ENCODE measurements at regions not wholly inside any gene's neighbourhood (a gene's known extent, or its start where the extent isn't known, plus 50 kb on each side); places are given as distances from the start of the nearest gene placed in this dataset.
A peak's percentile ranks its signal among the peaks of the same experiment; 100 is the strongest.

- TF ChIP-seq NUFIP1 (IDR thresholded peaks at IDR 0.05; ENCODE audit: partially characterized antibody) = no peak
- TF ChIP-seq NR1H2 (CRISPR knock-in tag; IDR thresholded peaks at IDR 0.05) = 0 out of 2 replicates have a peak, but pooled peaks have one; percentile 64
- TF ChIP-seq HMGXB4 (CRISPR knock-in tag; IDR thresholded peaks at IDR 0.05) = no peak
- TF ChIP-seq POLR2G (IDR thresholded peaks at IDR 0.05; ENCODE audit: low read depth, low read length) = peak; percentile 78
- TF ChIP-seq POLR2A (conservative IDR thresholded peaks at IDR 0.05) = peak; percentile 44
- TF ChIP-seq CREB1 (IDR thresholded peaks at IDR 0.05) = no peak
- peak; percentile 0; the same call in 1 of the 2 replicates for TF ChIP-seq CREB1 (CRISPR knock-in tag; IDR thresholded peaks at IDR 0.05)
Measured at GRCh38 chr17:27083408-27084185, 210.3 kb upstream of the WSB1 start (continued).

DNA sequence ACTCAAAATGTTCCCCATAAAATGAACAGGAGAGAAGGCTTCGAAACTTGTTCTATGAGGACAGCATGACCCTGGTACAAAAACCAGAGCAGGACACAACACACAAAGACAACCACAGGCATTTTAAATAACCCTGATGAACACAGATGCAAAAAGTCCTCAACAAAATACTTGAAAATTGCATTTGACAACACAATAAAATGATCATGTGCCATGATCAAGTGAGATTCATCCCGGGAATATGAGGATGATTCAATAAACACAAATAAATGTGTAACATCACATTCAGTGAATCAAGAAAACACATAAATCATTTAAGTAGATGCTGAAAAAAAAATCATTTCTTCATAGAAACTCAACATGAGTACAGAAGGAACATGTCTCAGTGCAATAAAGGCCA, 208.4 kb upstream of the WSB1 start:
- Histone ChIP-seq H3K79me2 (ENCODE audit: control insufficient read depth, insufficient read depth, low read length) (peaks cover 94% of the 10 kb centered on the region), H3K4me3 (peak overlapping the region; percentile 83; the same call in 1 of the 2 replicates), H3K4me1 (replicated peaks in 1 of 2; ENCODE audit: control insufficient read depth in 2 of 2, insufficient read depth in 2 of 2, low read length in 2 of 2) (peaks cover 0 to 8% of the 10 kb centered on the region in 2 experiments; a peak in 4 of 5 replicates), H3K36me3 (ENCODE audit: control insufficient read depth, insufficient read depth, low read length) (peaks cover 42% of the 10 kb centered on the region; the same call in 2 of the 3 replicates), H3K9me3 (replicated peaks; ENCODE audit: control insufficient read depth, insufficient read depth, low read depth, low read length) (no peaks in the 10 kb centered on the region), H2AFZ (ENCODE audit: low read depth, low read length) (no peak overlapping the region), H3K27ac (ENCODE audit: extremely low read depth, low read depth, low read length) (no peak overlapping the region), H3K4me2 (ENCODE audit: insufficient read depth, low read length) (peak overlapping the region; percentile 45), H3K9me1 (ENCODE audit: control insufficient read depth, insufficient read depth, low read length) (peaks cover 3% of the 10 kb centered on the region), H3K27me3 (ENCODE audit: control insufficient read depth in 2 of 2, insufficient read depth in 2 of 2, low read length in 2 of 2) (no peaks in the 10 kb centered on the region), H4K20me1 (replicated peaks; ENCODE audit: control insufficient read depth, insufficient read depth, low read length) (peaks cover 28% of the 10 kb centered on the region), H3K9ac (ENCODE audit: insufficient read depth in 1 of 2, low read depth in 2 of 2, low read length in 2 of 2) (peak overlapping the region in 1 of 2 experiments; percentile 11; a peak in 2 of 4 replicates)
- FAIRE-seq (no peak), ATAC-seq (no peak), DNase-seq (ENCODE audit: extremely low read depth in 1 of 4, low spot score in 3 of 4) (no peak)
- POLR2A ChIA-PET = interaction anchor here (1.0 to 1.8 kb wide), 3 partner anchors 10 to 14 kb away, joined by 3 to 8 read pairs (median 4); no protein-coding TSS in a partner anchor
- CTCF ChIA-PET (ENCODE audit: low intra/inter-chr PET ratio) = no interaction called here
- BruUV-seq (replicated peaks) = no TSS peak
- in situ Hi-C loops (cut with MboI) = no loop called here
- intact Hi-C loops (cut with micrococcal nuclease) = loop anchor here (10.0 kb wide), 5 partner anchors 49 to 489 kb away; partner anchors contain the start of gene WSB1
- WGBS (ENCODE audit: insufficient coverage, low coverage, missing lambda C conversion rate) = 38% methylated on average over 2 of the region's 2 CpGs
- TF ChIP-seq MEIS2 (IDR thresholded peaks at IDR 0.05; ENCODE audit: partially characterized antibody) = peak; percentile 10
- TF ChIP-seq RBFOX2 (IDR thresholded peaks at IDR 0.05; ENCODE audit: low read depth, low read length) = peak; percentile 37; the same call in 1 of the 2 replicates
- no peak for TF ChIP-seq RBM39 (optimal IDR thresholded peaks at IDR 0.05; ENCODE audit: low read depth, low read length)
- no peak for TF ChIP-seq BCL6 (CRISPR knock-in tag; IDR thresholded peaks at IDR 0.05)
- TF ChIP-seq STAG1 (CRISPR knock-in tag; IDR thresholded peaks at IDR 0.05; ENCODE audit: borderline replicate concordance) = no peak
- no peak for TF ChIP-seq ZNF75A (CRISPR knock-in tag; IDR thresholded peaks at IDR 0.05)
- TF ChIP-seq, protein P1, sequence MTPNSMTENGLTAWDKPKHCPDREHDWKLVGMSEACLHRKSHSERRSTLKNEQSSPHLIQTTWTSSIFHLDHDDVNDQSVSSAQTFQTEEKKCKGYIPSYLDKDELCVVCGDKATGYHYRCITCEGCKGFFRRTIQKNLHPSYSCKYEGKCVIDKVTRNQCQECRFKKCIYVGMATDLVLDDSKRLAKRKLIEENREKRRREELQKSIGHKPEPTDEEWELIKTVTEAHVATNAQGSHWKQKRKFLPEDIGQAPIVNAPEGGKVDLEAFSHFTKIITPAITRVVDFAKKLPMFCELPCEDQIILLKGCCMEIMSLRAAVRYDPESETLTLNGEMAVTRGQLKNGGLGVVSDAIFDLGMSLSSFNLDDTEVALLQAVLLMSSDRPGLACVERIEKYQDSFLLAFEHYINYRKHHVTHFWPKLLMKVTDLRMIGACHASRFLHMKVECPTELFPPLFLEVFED (CRISPR knock-in tag; conservative IDR thresholded peaks at IDR 0.05) = no peak
- TF ChIP-seq, protein P2, sequence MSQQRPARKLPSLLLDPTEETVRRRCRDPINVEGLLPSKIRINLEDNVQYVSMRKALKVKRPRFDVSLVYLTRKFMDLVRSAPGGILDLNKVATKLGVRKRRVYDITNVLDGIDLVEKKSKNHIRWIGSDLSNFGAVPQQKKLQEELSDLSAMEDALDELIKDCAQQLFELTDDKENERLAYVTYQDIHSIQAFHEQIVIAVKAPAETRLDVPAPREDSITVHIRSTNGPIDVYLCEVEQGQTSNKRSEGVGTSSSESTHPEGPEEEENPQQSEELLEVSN (IDR thresholded peaks at IDR 0.05; ENCODE audit: borderline replicate concordance in 1 of 2, extremely low read depth in 1 of 2, insufficient read depth in 1 of 2, insufficient read length in 1 of 2, low read depth in 1 of 2, low read length in 1 of 2, poor library complexity in 1 of 2, severe bottlenecking in 1 of 2) = no peak

All from K562 (cell line).